ENCODE measurements at regions not wholly inside any gene's neighbourhood (a gene's known extent, or its start where the extent isn't known, plus 50 kb on each side); places are given as distances from the start of the nearest gene placed in this dataset.

DNA sequence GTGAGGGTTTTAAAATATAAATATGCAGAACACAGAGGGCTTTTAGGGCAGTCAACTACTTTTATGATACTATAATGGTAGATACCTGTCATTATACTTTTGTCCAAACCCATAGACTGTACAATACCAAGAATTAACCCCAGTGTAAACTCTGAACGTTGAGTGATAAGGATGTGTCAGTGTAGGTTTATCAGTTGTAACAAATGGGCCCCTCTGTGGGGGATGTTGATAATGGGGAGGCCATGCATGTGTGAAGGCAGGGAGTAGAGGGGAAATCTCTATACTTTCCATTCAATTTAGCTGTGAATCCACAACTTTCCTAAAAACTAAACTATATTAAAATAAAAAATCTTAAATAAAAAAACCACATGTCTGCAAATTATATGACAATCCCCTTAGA lies 193.5 kb upstream of the CAMK1G start:
- DNase-seq: no peak

DNA sequence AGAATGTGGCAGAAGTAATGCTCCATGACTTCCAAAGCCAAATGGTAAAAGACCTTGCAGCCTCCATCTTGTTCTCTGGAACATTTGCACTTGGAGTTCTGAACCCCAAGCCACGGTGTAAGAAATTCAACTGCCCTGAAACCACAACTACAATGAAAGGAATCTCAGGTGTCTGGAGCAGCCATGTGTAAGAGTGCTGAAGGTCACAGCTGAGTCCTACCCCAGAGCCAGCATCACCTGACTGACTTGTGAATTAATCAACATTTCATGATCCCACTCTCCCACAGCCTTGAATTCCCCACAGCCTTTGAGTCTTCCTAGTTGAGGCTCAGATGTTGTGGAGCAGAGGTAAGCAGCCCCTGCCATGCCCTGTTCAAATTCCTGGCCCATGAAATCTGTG lies 192.8 kb upstream of the CAMK1G start:
- DNase-seq: no peak

DNA sequence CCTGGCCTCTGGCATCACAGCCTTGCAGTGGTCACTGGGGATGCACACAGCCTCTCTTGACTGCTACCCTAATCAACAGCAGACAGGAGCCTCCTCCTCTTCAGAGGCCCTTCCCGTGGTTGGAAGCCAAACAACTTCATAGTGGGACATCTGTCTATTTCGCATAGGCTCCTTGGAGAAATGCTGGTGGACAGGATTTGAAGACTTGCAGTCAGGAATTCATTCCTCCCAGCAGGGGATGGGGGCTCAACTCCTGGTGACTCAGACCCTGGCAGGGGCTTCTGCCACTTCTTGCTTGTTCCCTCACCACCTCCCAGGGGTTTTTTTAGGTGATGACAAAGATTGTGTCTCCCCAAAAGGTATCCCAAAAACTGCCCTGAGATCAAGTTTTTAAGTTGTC lies 191.7 kb upstream of the CAMK1G start:
- DNase-seq: no peak

DNA sequence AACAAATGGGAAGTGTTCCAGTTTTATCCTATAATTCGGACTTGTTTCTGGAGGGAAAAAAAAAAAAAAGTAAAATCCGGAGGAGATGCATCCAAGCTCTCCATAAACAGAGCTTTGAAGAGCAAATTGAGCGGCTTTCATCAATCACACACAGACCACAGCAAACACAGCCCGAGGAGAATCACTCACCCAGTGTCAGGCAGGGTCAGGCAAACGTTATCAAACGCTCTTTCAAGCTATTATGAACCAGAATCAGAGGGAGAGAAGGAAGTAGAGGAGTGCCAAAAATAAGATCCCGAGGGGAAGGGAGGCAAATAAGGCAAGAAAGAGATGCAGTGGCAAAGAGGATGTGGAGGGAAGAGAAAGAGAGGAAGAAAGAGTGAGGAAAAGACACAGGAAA lies 188.3 kb upstream of the CAMK1G start:
- no peak for DNase-seq

DNA sequence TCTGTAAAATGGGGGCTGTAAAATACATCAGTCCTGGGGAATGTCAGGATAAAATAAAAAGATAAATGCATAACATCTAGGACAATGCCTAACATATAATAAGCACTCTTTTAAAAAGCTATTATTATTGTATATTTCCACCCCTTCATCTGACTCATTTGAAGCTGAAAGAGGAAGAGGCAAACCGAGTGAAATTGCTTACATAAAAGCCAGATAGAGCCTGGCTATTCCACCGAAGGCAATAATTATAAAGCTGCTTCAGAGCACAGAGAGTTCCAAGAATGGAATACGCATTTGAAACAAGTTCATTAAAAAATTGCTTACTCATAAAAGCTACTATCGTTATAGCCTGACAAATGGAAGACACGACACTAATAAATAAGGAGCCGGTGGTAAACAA lies 186.1 kb upstream of the CAMK1G start:
- no peak for DNase-seq

DNA sequence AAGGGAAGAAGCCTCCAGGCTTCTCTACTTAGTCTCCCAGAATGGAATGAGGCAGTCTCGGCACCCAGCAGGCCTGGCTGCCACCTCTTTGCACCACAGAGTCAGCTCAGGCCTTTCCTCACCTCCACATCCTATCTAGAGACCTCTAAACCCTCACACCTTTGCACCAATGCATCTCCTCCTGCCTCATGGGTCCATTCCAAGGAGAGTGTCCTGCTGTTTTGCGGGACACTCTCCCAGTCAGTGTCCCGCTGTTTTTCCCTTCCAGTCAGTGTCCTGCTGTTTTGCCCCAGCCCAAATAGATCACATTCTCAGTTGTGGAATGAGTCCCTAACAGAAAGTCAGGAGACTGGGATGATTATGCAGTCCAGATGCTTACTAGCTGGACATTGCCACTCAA lies 185.6 kb upstream of the CAMK1G start:
- no peak for DNase-seq

DNA sequence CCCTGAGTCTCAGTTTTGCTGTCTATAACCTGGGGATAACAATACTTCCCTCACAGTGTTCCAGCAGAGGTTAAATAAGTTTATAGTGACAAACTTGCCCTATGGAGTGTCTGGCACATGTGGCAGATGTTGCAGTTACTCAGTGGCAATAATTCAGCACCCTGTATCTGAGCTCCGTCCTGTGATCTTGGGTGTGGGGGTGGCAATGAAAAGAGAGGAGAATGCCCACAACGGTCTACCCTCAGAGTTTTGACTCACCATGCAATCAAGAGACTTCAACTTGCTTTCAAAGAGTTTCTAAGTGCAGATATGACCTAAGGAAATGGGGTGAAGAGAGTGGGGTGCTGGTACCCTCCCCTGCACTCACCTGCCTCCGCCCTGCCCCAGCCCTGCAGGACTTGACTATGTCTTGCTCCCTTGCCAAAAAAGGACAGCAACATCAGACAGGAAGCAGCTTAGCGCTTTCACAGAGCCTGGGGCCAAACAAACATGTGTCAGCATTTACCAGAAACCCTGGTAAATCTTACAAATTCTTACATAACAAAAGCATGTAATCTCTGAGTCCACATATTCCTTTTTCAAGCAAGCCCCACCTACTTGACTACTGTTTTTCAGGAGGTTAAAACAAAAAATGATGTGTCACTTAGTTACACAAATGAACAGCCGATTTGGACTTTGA lies 185.1 kb upstream of the CAMK1G start:
- DNase-seq: no peak

DNA sequence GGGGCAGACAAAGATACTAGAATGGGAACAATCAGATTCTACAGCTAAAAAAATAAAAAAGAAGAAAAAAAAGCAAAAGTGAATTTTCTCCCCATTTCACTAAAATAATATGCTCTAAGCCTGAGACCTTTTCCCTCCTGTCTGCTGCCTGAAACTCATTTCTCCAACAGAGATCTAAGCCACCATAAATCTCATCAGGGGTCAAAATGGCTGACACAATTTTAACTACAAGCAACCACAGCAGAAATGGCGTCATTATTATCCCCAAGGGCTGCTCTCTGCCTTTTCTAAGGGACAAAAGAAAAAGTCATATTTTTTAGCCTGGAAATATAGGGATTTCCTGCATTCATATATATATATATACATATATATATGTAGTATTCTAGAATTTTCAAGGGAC lies 183.7 kb upstream of the CAMK1G start:
- no peak for DNase-seq

DNA sequence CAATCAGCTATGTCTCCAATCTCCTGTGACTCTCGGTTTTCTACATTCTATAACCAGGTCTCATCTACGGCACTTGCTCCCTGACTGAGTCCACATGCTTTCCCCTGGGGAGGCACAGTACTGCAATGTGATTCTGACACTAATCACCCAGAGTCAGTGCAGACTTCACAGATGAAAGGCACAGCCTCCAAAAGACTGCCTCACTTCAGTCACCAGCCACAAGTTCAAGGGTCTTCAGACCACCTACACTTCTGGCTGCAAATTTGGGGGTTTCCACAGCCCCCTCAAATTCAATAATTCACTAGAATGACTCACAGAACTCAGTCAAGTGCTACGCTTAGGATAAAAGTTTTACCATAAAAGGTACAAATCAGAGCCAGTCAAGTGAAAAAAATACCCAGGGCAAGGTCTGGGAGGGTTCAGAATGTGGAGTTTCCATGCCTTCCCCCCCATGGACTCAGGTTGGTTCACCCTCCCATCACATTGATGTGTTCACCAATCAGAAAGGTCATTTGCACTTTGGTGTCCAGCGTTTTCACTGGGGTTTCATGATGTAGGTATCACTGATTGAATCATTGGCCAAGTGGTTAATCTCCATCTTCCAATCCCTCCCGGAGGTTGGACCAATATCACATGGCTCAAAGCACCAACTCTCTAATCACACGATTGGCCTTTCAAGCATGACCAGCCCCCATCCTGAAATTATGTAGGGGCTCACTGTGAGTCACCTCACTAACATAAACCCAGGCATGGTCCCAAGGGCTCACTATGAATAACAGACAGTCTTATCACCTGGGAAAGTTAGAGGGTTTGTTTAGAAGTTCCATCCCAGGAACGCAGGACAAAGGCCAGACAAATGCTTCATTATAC lies 182.9 kb upstream of the CAMK1G start:
- no peak for DNase-seq

DNA sequence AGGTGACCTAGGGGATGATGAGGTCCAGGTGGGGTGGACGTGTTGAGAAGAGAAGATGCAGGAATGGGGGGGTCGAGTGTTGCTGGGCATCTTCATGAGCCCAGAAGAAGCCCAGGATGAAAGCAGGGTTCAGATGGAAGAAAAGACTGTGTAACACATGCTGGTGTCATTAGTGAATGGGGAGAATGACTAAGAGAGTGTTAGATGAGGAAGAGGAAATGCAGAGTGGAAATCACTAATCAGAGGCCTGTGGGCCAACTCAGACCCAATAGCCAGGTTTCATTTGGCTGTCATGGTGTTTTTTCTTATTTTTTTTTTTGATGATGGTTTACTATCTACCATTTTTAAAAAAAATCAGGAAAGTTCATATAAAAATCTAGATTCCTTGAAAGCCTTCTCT lies 180.8 kb upstream of the CAMK1G start:
- no peak for DNase-seq

DNA sequence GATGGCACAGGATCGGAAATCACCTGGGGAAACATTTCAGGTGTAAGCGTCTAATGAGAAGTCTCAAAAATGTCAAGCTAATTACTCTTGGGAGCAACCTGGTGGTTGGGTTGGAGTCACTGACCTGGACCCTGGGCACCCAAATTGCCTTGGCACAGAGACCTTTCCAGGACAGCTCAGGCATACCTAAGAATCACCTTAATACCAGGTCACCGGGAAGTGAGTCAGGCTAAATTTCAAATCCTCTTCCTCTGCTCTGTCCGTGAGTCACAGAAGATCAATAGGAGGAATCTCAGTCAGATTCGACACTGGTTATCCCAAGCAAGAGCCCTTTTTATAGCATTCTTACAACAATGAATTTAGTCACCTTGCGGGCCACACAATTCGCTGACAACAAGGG lies 179.6 kb upstream of the CAMK1G start:
- DNase-seq: no peak

DNA sequence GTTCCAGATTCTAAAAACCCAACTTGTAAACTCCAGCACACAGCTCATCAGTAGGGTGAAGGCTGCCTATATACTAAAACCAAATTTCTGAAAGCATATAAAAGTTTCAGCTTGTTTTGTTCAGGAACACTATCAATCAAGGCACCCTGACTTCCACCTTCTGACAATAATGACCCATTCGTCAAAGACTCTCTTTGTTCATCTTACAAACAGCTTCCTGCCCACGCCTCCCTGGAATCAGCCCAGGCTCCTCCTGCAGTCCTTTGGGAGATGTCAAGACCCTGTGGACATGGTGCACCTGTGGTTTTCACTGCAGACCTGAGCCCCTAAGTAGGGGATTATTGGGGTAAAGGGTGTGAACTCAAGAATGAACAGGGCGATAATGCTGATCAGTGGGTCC lies 178.9 kb upstream of the CAMK1G start:
- DNase-seq: no peak

DNA sequence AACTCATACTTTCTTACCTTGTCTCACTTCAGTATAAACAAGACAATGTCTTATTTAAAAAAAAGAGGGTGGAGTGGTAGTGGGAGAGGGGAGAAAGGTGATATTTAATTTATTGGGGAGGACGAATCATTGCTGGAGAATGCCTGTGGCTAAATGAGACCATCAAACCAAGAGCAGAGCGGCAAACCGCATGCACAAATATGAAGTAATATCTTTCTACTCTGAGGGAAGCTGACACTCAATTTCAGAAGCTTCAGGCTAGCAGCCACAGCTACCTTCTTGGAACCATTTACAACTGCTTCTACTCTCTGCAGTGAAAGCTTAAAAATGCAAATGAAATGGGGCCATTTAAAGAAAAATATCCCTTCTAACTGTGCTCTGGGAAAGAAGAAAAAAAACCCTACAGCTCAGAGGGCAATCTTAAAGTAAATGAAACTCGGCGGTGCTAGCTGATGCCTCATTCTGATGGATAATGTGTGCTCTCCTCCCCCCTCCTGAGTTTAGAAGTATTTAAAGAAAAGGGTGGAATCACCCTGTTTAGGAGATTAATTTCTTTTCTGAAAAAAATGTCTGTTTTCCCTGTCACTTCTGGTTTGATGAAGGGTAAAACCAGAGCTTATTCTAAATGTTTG lies 178.2 kb upstream of the CAMK1G start:
- no peak for DNase-seq

DNA sequence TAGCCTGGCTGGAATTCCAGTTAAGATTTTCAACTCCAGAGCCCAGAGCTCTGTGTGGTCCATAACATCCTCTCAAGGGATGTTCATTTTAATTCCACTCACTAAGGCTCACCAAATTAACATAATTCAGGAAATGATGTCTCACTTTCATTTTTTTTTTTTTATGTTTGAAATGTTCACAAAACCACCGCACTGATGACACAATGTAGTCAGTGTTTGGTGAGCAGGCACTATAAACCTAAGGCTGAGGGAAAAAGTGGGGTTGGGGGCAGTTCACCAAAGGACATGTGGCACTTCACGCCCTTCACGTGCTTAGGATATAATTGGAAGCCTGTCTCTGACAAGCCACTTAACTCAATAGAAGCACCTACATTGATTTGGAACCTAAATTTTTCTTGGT lies 177.3 kb upstream of the CAMK1G start:
- DNase-seq: no peak

DNA sequence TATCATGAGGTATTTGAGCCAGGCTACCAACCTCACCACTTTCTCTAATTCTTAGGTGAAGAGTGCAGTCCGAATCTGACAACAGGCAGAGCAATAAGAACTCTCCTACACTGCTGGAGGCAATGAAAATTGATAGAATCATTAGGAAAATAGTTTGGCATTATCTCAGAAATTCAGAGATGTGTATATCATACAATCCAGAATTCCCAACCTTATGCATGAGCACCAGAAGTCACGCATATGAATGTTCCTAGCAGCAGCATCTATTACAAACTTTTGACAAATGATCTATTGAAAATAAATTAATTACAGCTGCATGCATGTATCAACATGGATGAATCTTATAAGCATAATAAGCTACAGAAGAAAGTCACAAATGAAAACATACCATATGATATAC lies 176.9 kb upstream of the CAMK1G start:
- no peak for DNase-seq

DNA sequence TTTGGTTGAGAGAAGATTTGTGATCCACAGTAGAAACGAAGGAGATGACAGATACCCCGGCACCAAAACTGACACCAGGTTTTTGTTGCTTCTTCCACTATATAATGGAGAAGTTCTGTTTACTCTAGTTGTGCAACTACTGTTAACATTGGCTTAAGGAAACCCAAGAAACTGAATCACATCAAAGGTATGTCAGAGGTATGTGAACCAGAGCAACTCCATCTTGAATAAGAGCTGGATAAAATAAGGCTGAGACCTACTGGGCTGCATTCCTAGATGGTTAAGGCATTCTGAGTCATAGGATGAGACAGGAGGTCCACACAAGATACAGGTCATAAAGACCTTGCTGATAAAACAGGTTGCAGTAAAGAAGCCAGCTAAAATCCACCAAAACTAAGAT lies 173.7 kb upstream of the CAMK1G start:
- no peak for DNase-seq

DNA sequence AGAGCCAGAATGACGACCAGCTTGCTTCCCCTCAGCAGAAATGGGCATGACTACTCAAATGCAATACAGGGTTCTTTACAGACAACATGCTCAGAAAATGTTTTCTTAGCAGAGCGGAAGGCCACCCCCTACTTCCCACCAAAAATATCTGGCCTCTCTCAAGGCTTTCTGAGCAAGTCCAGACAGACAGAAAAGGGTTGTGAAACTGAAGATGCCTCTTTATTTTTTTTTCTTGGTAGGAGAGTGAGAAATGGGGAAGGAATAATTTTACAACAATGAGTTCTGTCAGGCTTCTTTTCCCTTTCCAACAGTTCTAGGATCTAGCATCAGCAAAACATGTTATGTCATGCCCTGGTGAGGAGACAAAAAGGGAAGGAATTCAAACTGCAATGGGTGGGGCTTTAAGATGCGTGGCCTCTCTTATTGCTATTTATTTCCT lies 172.0 kb upstream of the CAMK1G start:
- DNase-seq: no peak

DNA sequence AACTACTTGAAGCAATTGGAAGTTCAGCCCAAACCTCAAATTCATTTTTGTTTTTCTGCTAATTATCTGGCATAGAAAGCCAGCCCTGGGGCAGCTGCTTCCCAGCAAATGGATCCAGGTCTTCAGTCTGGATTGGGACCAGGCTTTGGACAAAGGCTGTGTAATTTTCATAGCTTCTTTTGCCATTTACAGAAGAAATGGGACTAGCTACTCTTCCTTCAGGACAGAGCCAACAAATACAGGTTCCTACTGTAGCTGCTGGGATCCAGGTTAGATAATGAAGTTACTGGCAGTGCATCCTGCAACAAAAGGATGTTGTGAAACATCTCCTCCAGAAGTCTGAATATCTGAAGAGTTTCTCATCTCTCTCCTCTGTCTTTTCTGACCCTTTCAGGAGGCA lies 171.5 kb upstream of the CAMK1G start:
- no peak for DNase-seq

DNA sequence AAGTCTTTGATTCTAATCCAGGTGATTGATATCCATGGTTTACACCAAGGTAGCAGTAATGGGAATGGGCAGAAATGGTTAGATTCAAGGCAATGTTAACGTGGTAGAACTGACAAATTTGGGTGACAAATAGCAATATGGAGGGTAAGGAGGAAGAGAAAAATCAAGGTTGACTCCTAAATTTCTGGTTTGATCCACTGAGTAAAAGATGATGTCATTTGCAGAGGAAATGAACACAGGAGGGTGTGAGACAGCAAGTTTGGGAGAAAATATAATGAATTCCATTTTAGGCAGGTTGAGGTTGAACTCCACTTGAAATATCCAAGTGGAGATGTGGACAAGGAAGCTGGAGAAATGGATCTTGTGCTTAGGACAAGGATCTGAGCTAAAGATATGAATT lies 170.9 kb upstream of the CAMK1G start:
- DNase-seq: no peak

DNA sequence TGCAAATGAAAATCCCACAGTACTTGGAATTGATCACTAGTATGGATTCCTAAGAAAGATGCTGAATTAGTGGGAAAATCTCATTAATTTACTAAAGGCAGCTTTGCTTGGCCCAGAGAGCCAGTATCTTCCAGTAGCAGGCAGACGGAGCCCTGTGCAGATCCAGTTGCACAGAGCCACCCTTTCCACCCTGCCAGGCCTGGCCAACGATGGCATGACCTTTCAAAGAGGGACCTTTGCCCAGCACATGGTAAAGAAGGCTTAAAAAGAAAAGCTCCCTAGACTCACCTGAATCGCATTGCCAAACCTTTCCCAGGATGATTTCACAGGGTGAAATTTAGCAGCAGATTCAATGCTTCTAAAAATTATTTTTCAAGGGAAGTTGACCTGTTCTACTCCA lies 170.5 kb upstream of the CAMK1G start:
- no peak for DNase-seq

DNA sequence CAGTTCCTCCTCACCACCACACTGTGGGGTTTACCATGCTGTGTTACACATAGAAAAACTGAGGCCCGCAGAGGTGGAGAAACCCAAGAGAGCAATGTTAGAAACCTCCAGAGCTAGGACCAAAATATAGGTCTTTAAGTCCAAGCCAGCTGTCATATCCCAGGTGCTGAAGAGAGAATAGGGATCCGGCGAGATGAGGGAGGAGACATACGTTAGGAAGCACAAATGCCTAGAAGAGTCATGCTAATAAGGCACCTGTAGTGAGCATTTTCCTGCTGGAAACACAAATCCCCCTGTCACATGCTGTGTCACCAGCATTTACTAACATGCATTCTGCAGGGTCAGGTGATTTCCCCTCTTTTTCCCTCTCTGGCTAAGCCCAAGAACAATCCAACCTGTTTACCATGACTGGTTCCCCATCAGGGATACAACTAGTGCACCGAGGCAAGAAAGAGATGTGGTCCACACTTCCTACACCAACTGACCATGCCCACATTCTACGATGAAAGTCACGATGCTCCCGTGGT lies 168.6 kb upstream of the CAMK1G start:
- no peak for DNase-seq

DNA sequence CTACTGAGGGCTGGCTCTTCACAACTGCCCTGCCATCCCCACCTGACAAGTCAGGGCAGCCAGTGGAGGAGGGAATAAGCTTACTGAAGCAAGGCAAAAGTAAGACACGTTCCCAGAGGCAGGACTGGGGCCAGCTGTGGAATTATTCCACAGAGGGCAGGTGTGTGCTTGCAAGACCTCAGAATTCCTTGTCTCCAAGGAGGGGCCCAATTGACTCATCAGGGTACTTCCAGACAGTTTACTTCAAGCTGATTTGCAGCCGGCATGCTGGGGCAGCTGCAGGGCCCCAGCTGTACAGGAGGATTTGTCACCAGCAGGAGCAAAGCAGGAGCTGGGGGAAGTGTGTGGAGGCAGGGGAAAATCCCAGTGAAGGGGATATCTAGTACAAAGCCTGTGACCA lies 167.5 kb upstream of the CAMK1G start:
- DNase-seq: no peak

DNA sequence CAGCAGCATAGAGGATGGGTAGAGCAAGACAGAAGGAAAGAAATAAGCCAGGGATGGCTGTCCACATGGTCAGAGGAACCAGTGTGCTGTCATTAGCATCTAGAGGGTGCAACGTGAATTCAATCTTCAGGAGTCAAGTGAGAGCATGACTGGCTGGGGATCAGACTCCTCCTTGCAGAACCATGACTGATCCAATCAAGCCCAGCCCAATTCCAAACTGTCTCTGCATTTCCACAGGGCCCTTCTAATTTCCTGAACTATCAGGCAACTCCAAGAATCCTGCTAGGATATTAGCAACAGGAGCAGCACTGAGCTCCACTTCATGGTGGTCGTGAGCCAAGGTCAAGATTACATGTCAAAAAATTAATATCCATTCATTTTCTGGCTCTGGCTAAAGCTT lies 166.8 kb upstream of the CAMK1G start:
- no peak for DNase-seq

DNA sequence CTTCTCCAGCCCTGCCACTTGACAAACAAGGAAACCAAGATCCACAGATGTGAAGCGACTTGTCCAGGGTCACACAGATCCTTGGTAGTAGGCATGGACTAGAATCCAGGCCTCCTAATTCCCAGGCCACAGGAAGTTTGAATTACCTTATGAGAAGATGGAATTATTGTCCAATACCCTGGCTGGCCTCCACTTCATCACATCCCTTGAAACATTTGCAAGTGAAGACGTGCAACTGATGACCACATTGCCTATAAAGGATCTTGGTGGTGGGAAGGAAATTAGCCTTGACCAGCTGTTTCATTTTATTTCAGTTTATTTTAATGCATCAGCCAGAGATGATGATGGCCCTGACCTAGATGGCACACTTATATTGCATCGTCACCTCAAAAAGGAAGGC lies 165.8 kb upstream of the CAMK1G start:
- no peak for DNase-seq

Measured in right hindlimb (tissue), 1 donor.